H9 (cell line): ENCODE measurements at regions not wholly inside any gene's neighbourhood (a gene's known extent, or its start where the extent isn't known, plus 50 kb on each side); places are given as distances from the start of the nearest gene placed in this dataset.

Experiments
- DNase-seq: peaks from one replicate; pipeline ENCODE4 v3.0.0-alpha.2; 2017
- H2AFZ ChIP-seq: one replicate; pipeline ENCODE4 v1.6.1; 2013; ENCODE audit warnings: mild to moderate bottlenecking, low read length, control low read depth, moderate library complexity
- H2AK5ac ChIP-seq: 2 replicates; pipeline ENCODE4 v1.6.1; 2013; ENCODE audit warnings: low read length, control low read depth, mixed read lengths; ENCODE audit not compliant: insufficient read length
- H2BK120ac ChIP-seq: one replicate; pipeline ENCODE4 v1.6.1; 2013; ENCODE audit warnings: low read depth, mild to moderate bottlenecking, low read length, control low read depth, inconsistent platforms; ENCODE audit not compliant: poor library complexity, severe bottlenecking
- H2BK12ac ChIP-seq: 2 replicates; pipeline ENCODE4 v1.6.1; 2013; ENCODE audit warnings: low read length, control low read depth, mixed read lengths, low read depth; ENCODE audit not compliant: insufficient read length
- H2BK15ac ChIP-seq: 2 replicates; pipeline ENCODE4 v1.6.1; 2013; ENCODE audit warnings: low read depth, low read length, control low read depth
- H2BK20ac ChIP-seq: one replicate; pipeline ENCODE4 v1.6.1; 2013; ENCODE audit warnings: low read depth, mild to moderate bottlenecking, low read length, control low read depth, inconsistent platforms; ENCODE audit not compliant: poor library complexity, severe bottlenecking
- H2BK5ac ChIP-seq: 2 replicates; pipeline ENCODE4 v1.6.1; 2013; ENCODE audit warnings: low read length, control low read depth, mixed read lengths; ENCODE audit not compliant: insufficient read length
- H3K14ac ChIP-seq: 2 replicates; pipeline ENCODE4 v1.6.1; 2013; ENCODE audit warnings: low read length, control low read depth; ENCODE audit not compliant: insufficient read depth
- H3K18ac ChIP-seq: 2 replicates; pipeline ENCODE4 v1.6.1; 2013; ENCODE audit warnings: low read depth, mild to moderate bottlenecking, mixed read lengths, low read length, control low read depth; ENCODE audit not compliant: insufficient read length
- H3K23ac ChIP-seq: 2 replicates; pipeline ENCODE4 v1.6.1; 2013; ENCODE audit warnings: low read length, control low read depth, mixed read lengths, low read depth; ENCODE audit not compliant: insufficient read length
- H3K23me2 ChIP-seq: 2 replicates; pipeline ENCODE4 v1.6.1; 2013; ENCODE audit warnings: low read depth, mild to moderate bottlenecking, mixed read lengths, low read length, control low read depth; ENCODE audit not compliant: insufficient read length, poor library complexity, severe bottlenecking
- H3K27ac ChIP-seq: 2 replicates; pipeline ENCODE4 v1.5.1; 2013; ENCODE audit warnings: low read length, control low read depth, mixed read lengths, low read depth; ENCODE audit not compliant: insufficient read length
- H3K27me3 ChIP-seq: 2 replicates; pipeline ENCODE4 v1.6.1; 2013; ENCODE audit warnings: low read length, control low read depth, inconsistent platforms; ENCODE audit not compliant: insufficient read depth
- H3K4ac ChIP-seq: 2 replicates; pipeline ENCODE4 v1.6.1; 2013; ENCODE audit warnings: low read depth, mild to moderate bottlenecking, control low read depth, inconsistent platforms, low read length, moderate library complexity
- H3K4me1 ChIP-seq: 2 replicates; pipeline ENCODE4 v1.6.1; 2013; ENCODE audit warnings: low read length, control low read depth, inconsistent platforms; ENCODE audit not compliant: insufficient read depth
- H3K4me2 ChIP-seq: 2 replicates; pipeline ENCODE4 v1.6.1; 2013; ENCODE audit warnings: low read length, control low read depth, mixed read lengths; ENCODE audit not compliant: insufficient read length, insufficient read depth
- H3K56ac ChIP-seq: 2 replicates; pipeline ENCODE4 v1.6.1; 2013; ENCODE audit warnings: low read depth, mild to moderate bottlenecking, mixed read lengths, low read length, control low read depth; ENCODE audit not compliant: insufficient read length
- H3K79me1 ChIP-seq: 2 replicates; pipeline ENCODE4 v1.6.1; 2013; ENCODE audit warnings: low read depth, mild to moderate bottlenecking, moderate library complexity, low read length, control low read depth, inconsistent platforms; ENCODE audit not compliant: insufficient read depth, poor library complexity, severe bottlenecking
- H3K79me2 ChIP-seq: 2 replicates; pipeline ENCODE4 v1.6.1; 2013; ENCODE audit warnings: low read length, control low read depth, inconsistent platforms; ENCODE audit not compliant: insufficient read depth
- H3K9ac ChIP-seq: 2 replicates; pipeline ENCODE4 v1.6.1; 2013; ENCODE audit warnings: low read length, control low read depth, mixed read lengths; ENCODE audit not compliant: insufficient read length; ENCODE audit errors: extremely low read depth
- H3K9me3 ChIP-seq: one replicate; pipeline ENCODE4 v1.6.1; 2013; ENCODE audit warnings: low read depth, low read length, inconsistent platforms; ENCODE audit not compliant: control insufficient read depth
- H3T11ph ChIP-seq: one replicate; pipeline ENCODE4 v1.6.1; 2013; ENCODE audit warnings: mild to moderate bottlenecking, low read length, control low read depth, inconsistent platforms
- H4K20me1 ChIP-seq: one replicate; pipeline ENCODE4 v1.6.1; 2013; ENCODE audit not compliant: control insufficient read depth, insufficient read length, insufficient read depth
- H4K5ac ChIP-seq: 2 replicates; pipeline ENCODE4 v1.6.1; 2013; ENCODE audit warnings: low read depth, mild to moderate bottlenecking, mixed read lengths, low read length, control low read depth; ENCODE audit not compliant: insufficient read length
- H4K8ac ChIP-seq: replicated peaks from 2 replicates; pipeline ENCODE4 v1.6.1; 2013; ENCODE audit warnings: low read length, control low read depth, mixed read lengths, low read depth; ENCODE audit not compliant: insufficient read length
- H4K91ac ChIP-seq: 2 replicates; pipeline ENCODE4 v1.6.1; 2013; ENCODE audit warnings: low read depth, mild to moderate bottlenecking, moderate library complexity, mixed read lengths, low read length, control low read depth; ENCODE audit not compliant: insufficient read length
- H3K27ac Mint-ChIP-seq, 3 experiments: 2 replicates in 2 of 3; 3 replicates in 1 of 3; pipeline ENCODE4 v1.8.0; 2020 to 2021; ENCODE audit warnings: mixed read lengths in 3 of 3, mild to moderate bottlenecking in 1 of 3, moderate library complexity in 1 of 3
- H3K27me3 Mint-ChIP-seq: 2 replicates; pipeline ENCODE4 v1.8.0; 2021; ENCODE audit warnings: low read depth, mild to moderate bottlenecking, moderate library complexity, mixed read lengths
- H3K36me3 Mint-ChIP-seq, 3 experiments: 2 replicates in 2 of 3; 3 replicates in 1 of 3; pipeline ENCODE4 v1.8.0; 2020 to 2021; ENCODE audit warnings: low read depth in 3 of 3, mixed read lengths in 3 of 3; ENCODE audit not compliant: insufficient read depth in 1 of 3
- H3K4me1 Mint-ChIP-seq, 2 experiments: 2 replicates each; pipeline ENCODE4 v1.8.0; 2020; ENCODE audit warnings: mixed read lengths in 2 of 2
- H3K4me3 Mint-ChIP-seq, 2 experiments: 2 replicates in 1 of 2; 3 replicates in 1 of 2; pipeline ENCODE4 v1.8.0; 2020 to 2021; ENCODE audit warnings: mild to moderate bottlenecking in 2 of 2, mixed read lengths in 2 of 2, moderate library complexity in 1 of 2
- H3K9me3 Mint-ChIP-seq, 2 experiments: 2 replicates in 1 of 2; 3 replicates in 1 of 2; pipeline ENCODE4 v1.8.0; 2020; ENCODE audit warnings: mild to moderate bottlenecking in 2 of 2, mixed read lengths in 2 of 2, moderate library complexity in 1 of 2
- whole genome bisulfite sequencing: extraction: QIAGEN DNeasy Blood & Tissue Kit; methylation state at CpG from one replicate; pipeline ENCODE4 v1.1.7; 2013; ENCODE audit warnings: missing lambda C conversion rate, low lambda C conversion rate, mixed read lengths; ENCODE audit not compliant: insufficient read length; ENCODE audit errors: extremely low coverage; 5-methylcytosine and 5-hydroxymethylcytosine counted together
- TF ChIP-seq, protein P1 (sequence below): fragments of 200-600 bp; sonication (generic); conservative IDR thresholded peaks from 3 replicates; pipeline ENCODE4 v1.8.0; 2021; ENCODE audit warnings: antibody characterized with exemption, mild to moderate bottlenecking

DNA sequence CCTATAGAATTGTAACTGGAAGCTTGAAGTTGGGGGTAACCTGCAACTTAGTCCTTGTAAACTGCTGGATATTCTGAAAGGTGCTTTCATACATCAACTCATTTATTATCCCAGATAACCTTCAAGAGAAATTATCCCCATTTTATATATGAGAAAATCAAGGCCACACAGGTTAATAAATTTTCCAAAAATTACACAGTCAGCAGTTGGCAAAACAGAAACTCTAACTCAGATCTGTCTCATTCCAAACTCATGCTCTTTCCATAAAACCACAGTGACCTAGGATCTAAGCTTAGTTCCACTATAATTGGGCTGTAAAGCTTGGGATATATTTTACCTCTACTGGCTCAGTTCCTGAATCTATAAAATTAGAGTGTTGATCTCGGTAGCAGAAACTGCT, 167.6 kb upstream of the DDX18 start:
- WGBS = no CpG with 5 or more reads among the region's 1 CpG
- Mint-ChIP-seq H3K4me3 (no peak overlapping the region), H3K36me3 (peaks cover 0 to 6% (median 0%) of the 10 kb centered on the region in 3 experiments; a peak in 4 of 7 replicates), H3K4me1 (peaks cover 0 to 5% of the 10 kb centered on the region in 2 experiments; a peak in 2 of 4 replicates), H3K27ac (no peak overlapping the region), H3K9me3 (peaks cover 4 to 5% of the 10 kb centered on the region in 2 experiments; a peak in 2 of 5 replicates), H3K27me3 (peaks cover 2% of the 10 kb centered on the region; the same call in 1 of the 2 replicates)
- H3K4me2 ChIP-seq = no peak overlapping the region
- no peaks in the 10 kb centered on the region for H3K79me1 ChIP-seq
- H3K23ac ChIP-seq = no peak overlapping the region
- no peak for DNase-seq
- no peaks in the 10 kb centered on the region for H3K4me1 ChIP-seq
- H3T11ph ChIP-seq = no peak overlapping the region
- no peak overlapping the region for H2AK5ac ChIP-seq
- H3K9ac ChIP-seq = no peak overlapping the region
- no peak overlapping the region for H3K14ac ChIP-seq
- H2BK15ac ChIP-seq = no peak overlapping the region
- no peak overlapping the region for H3K18ac ChIP-seq
- H3K27ac ChIP-seq = no peak overlapping the region
- no peaks in the 10 kb centered on the region for H3K79me2 ChIP-seq
- H2BK120ac ChIP-seq = no peak overlapping the region
- no peaks in the 10 kb centered on the region for H3K9me3 ChIP-seq
- no peaks in the 10 kb centered on the region for H4K20me1 ChIP-seq
- H3K23me2 ChIP-seq = no peaks in the 10 kb centered on the region
- no peak overlapping the region for H2BK12ac ChIP-seq
- no peaks in the 10 kb centered on the region for H3K27me3 ChIP-seq
- no peak overlapping the region for H3K56ac ChIP-seq
- no peak overlapping the region for H4K5ac ChIP-seq
- no peak overlapping the region for H2BK20ac ChIP-seq
- no peak overlapping the region for H4K91ac ChIP-seq
- TF ChIP-seq, protein P1, sequence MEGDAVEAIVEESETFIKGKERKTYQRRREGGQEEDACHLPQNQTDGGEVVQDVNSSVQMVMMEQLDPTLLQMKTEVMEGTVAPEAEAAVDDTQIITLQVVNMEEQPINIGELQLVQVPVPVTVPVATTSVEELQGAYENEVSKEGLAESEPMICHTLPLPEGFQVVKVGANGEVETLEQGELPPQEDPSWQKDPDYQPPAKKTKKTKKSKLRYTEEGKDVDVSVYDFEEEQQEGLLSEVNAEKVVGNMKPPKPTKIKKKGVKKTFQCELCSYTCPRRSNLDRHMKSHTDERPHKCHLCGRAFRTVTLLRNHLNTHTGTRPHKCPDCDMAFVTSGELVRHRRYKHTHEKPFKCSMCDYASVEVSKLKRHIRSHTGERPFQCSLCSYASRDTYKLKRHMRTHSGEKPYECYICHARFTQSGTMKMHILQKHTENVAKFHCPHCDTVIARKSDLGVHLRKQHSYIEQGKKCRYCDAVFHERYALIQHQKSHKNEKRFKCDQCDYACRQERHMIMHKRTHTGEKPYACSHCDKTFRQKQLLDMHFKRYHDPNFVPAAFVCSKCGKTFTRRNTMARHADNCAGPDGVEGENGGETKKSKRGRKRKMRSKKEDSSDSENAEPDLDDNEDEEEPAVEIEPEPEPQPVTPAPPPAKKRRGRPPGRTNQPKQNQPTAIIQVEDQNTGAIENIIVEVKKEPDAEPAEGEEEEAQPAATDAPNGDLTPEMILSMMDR = no peak
- H4K8ac ChIP-seq = no peak overlapping the region
- no peak overlapping the region for H2AFZ ChIP-seq
- H3K4ac ChIP-seq = no peak overlapping the region
- no peak overlapping the region for H2BK5ac ChIP-seq
